SIG-M5 (cell line): ENCODE measurements at regions not wholly inside any gene's neighbourhood (a gene's known extent, or its start where the extent isn't known, plus 50 kb on each side); places are given as distances from the start of the nearest gene placed in this dataset.

ENCODE experiments used
- DNase-seq: peaks from one replicate; lab custom pipeline; 2025; lab: John Stamatoyannopoulos, UW

GRCh38 chr5:73291873-73292272 lies 118.9 kb downstream of the TMEM174 start:
- no peak for DNase-seq

GRCh38 chr5:73290242-73290641 lies 117.2 kb downstream of the TMEM174 start:
- DNase-seq = no peak

GRCh38 chr5:73288803-73289720 lies 116.1 kb downstream of the TMEM174 start:
- no peak for DNase-seq

- DNase-seq = no peak
These were observed 113.9 kb downstream of the TMEM174 start for GRCh38 chr5:73286896-73287295.

GRCh38 chr5:73284985-73285384 lies 112.0 kb downstream of the TMEM174 start:
- no peak for DNase-seq

- DNase-seq = no peak
These were observed 111.3 kb downstream of the TMEM174 start for GRCh38 chr5:73284220-73284795.

GRCh38 chr5:73282923-73283322 lies 109.9 kb downstream of the TMEM174 start:
- DNase-seq = no peak

- DNase-seq = no peak
These were observed 109.4 kb downstream of the TMEM174 start for GRCh38 chr5:73282383-73282782.

GRCh38 chr5:73280821-73281746 lies 108.1 kb downstream of the TMEM174 start:
- no peak for DNase-seq

- DNase-seq = no peak
These were observed 107.4 kb downstream of the TMEM174 start for GRCh38 chr5:73280386-73280785.

- DNase-seq = no peak
These were observed 106.8 kb downstream of the TMEM174 start for GRCh38 chr5:73279805-73280204.

- no peak for DNase-seq
These were observed 105.7 kb downstream of the TMEM174 start for GRCh38 chr5:73278693-73279092.

- DNase-seq = no peak
These were observed 102.1 kb downstream of the TMEM174 start for GRCh38 chr5:73274881-73275663.

GRCh38 chr5:73274121-73274520 lies 101.1 kb downstream of the TMEM174 start:
- no peak for DNase-seq

GRCh38 chr5:73273379-73274050 lies 100.5 kb downstream of the TMEM174 start:
- no peak for DNase-seq

GRCh38 chr5:73272351-73272750 lies 99.4 kb downstream of the TMEM174 start:
- no peak for DNase-seq

GRCh38 chr5:73268826-73269225 lies 95.8 kb downstream of the TMEM174 start:
- DNase-seq = no peak

- no peak for DNase-seq
These were observed 94.9 kb downstream of the TMEM174 start for GRCh38 chr5:73267766-73268435.

GRCh38 chr5:73266925-73267765 lies 94.2 kb downstream of the TMEM174 start:
- DNase-seq = no peak
